ENCODE measurements at regions not wholly inside any gene's neighbourhood (a gene's known extent, or its start where the extent isn't known, plus 50 kb on each side); places are given as distances from the start of the nearest gene placed in this dataset.
"Not testable (repeated sequence)": the region's sequence is repeated elsewhere in the genome, so short reads cannot be mapped to it uniquely, and the experiment has no call there.

DNA sequence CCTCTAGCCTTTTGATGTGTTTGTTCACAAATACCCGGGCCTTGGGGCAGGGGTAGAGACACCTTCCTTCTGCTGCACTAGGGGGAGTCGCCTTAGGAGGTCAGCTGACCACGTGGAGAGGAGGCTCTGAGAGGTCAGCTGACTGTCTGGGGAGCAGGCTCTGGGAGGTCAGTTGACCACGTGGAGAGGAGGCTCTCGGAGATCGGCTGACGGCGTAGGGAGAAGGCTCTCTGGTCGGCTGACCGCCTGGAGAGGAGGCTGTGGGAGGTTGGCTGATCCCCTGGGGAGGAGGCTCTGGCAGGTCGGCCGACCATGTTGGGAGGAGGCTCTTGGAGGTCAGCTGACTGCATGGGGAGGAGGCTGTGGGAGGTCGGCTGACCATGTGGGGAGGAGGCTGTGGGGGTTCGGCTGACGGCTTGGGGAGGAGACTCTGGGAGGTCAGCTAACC, 59.6 kb upstream of the LYZL1 start:
- no peak for DNase-seq

GRCh38 chr10:29236910-29237309, 52.0 kb upstream of the LYZL1 start:
- DNase-seq, result not testable (repeated sequence)

GRCh38 chr10:29237786-29238185, 51.1 kb upstream of the LYZL1 start:
- no peak for DNase-seq

DNA sequence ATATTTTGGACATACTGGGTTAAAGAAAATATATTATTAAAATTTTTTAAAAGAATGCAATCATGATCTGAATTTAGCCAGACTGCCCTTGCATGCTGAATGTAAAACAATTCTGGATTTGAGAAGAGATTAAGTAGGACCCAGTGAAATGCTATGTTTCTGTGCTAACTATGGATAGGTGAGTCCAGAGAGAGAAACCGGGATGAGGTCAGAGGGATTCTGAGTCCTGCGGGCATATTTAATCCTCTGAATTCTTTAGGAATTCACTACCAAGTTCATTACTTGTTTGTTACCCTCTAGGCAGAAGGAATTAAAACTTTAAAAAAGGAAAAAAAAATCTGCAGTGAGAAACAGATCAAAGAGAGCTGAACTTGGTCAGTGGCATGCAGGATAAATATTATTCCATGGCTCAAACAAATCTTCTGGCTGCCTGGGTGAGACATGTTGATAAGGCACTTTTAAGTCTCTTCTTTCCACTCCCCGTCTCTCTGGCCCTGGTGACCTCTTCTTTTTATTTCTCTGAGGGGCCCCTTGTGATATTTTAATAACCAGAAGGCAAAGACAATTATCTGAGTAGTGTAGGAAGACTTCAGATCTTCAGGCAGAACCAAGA, 50.2 kb upstream of the LYZL1 start:
- no peak for DNase-seq

Measured in GF-D8 (cell line).